Esophagus squamous epithelium (tissue), 4 donors: ENCODE measurements at regions not wholly inside any gene's neighbourhood (a gene's known extent, or its start where the extent isn't known, plus 50 kb on each side); places are given as distances from the start of the nearest gene placed in this dataset.

Source experiments
- CTCF ChIP-seq, 6 experiments: fragments of 450-650 bp in 4 of 6; fragments of 200-600 bp in 2 of 6; sonication (generic) in 2 of 6; IDR thresholded peaks; one replicate each; pipeline ENCODE4 v1.5.1; 2016 to 2019; ENCODE audit warnings: antibody characterized with exemption in 6 of 6, mild to moderate bottlenecking in 4 of 6, moderate library complexity in 4 of 6
- POLR2A ChIP-seq, 4 donors: fragments of 450-650 bp; IDR thresholded peaks; one replicate each; pipeline ENCODE4 v1.6.1; 2017; ENCODE audit warnings: antibody characterized with exemption in 4 of 4, mild to moderate bottlenecking in 4 of 4, moderate library complexity in 3 of 4

DNA sequence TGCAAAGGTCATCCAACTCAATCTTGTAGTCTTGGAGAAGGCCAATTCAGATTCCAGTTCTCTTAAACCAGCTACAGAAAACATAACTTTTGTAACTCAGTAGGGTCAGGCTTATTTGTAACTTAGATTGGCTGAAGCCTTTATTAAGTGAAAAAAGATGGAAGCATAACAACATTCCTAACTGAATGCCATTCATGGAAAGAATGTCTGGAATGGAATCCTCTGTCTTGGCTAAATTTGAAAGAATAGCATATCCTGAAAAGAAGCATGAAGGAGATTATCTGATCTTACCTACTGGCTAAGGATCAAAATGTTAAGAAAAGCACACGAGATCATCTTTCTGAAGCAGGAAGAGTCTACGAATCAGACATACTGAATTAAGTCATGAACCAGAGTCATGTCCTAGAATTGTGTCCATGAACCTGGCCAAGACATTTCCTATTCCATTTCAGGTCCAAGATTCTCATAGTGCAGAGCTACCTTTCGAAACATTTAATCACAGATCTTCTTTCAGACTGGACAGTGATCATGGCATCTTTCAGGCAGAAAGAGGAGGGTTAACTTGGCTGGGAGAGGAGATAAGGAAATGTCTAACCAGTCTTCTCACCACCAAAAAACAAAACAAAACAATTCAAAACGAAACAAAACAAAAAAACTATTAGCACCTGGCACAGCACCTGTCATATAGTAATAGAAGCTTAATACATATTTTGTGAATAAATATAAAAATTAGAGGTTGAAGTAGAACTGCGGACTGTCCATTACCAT is 75.6 kb downstream of the XCL2 start:
- TF ChIP-seq POLR2A (IDR thresholded peaks at IDR 0.05) (no peak), CTCF (IDR thresholded peaks at IDR 0.05) (no peak)
